MCF 10A (cell line): ENCODE measurements at regions not wholly inside any gene's neighbourhood (a gene's known extent, or its start where the extent isn't known, plus 50 kb on each side); places are given as distances from the start of the nearest gene placed in this dataset.

Experiments
- BruUV-seq: library from RNA; stranded (reverse); fragments of 400-500 nt; replicated peaks from 2 replicates; lab custom pipeline; 2021; lab: Mats Ljungman, UMichigan
- CTCF ChIA-PET: fragments of 300-600 bp; sonication (Branson Sonifier 250); formaldehyde crosslinking; extraction: SDS; loops from one replicate; lab custom pipeline; 2021; ENCODE audit warnings: antibody characterized with exemption, inconsistent platforms; lab: Yijun Ruan, JAX
- POLR2A ChIA-PET: fragments of 300-600, 350-650 bp; sonication (Branson Sonifier 250); formaldehyde crosslinking; extraction: SDS; loops from one replicate; lab custom pipeline; 2020; ENCODE audit warnings: antibody characterized with exemption, inconsistent platforms; lab: Yijun Ruan, JAX
- DNase-seq: peaks from one replicate; pipeline ENCODE4 v3.0.0-alpha.2; 2018; ENCODE audit not compliant: unreplicated experiment
- H3K27ac Mint-ChIP-seq: one replicate; pipeline ENCODE4 v1.8.0; 2022; ENCODE audit warnings: mild to moderate bottlenecking, low read depth, mixed read lengths; ENCODE audit not compliant: unreplicated experiment
- H3K27me3 Mint-ChIP-seq: one replicate; pipeline ENCODE4 v1.8.0; 2022; ENCODE audit warnings: mixed read lengths; ENCODE audit not compliant: insufficient read depth, unreplicated experiment
- H3K36me3 Mint-ChIP-seq: one replicate; pipeline ENCODE4 v1.8.0; 2022; ENCODE audit warnings: mild to moderate bottlenecking, moderate library complexity, mixed read lengths; ENCODE audit not compliant: insufficient read depth, unreplicated experiment
- H3K4me1 Mint-ChIP-seq: one replicate; pipeline ENCODE4 v1.8.0; 2022; ENCODE audit warnings: mixed read lengths; ENCODE audit not compliant: insufficient read depth, unreplicated experiment
- H3K4me3 Mint-ChIP-seq: one replicate; pipeline ENCODE4 v1.8.0; 2022; ENCODE audit warnings: mild to moderate bottlenecking, moderate library complexity, mixed read lengths; ENCODE audit not compliant: unreplicated experiment
- H3K9me3 Mint-ChIP-seq: one replicate; pipeline ENCODE4 v1.8.0; 2022; ENCODE audit warnings: mixed read lengths; ENCODE audit not compliant: unreplicated experiment
- CTCF ChIP-seq: fragments of 200-600 bp; IDR thresholded peaks from one replicate; pipeline ENCODE4 v1.8.0; 2022; ENCODE audit warnings: antibody characterized with exemption, mild to moderate bottlenecking; ENCODE audit not compliant: unreplicated experiment
- intact Hi-C: fragments of 100-400 bp; cut with micrococcal nuclease; formaldehyde crosslinking; loops from 2 replicates; pipeline ENCODE4 v1.14.1; 2022

GRCh38 chr13:40180776-40181175 lies 485.7 kb downstream of the FOXO1 start:
- Mint-ChIP-seq H3K36me3 (peaks cover 6% of the 10 kb centered on the region), H3K4me3 (no peak overlapping the region), H3K4me1 (peaks cover 32% of the 10 kb centered on the region), H3K27ac (peak overlapping the region; percentile 79), H3K9me3 (no peaks in the 10 kb centered on the region), H3K27me3 (no peaks in the 10 kb centered on the region)
- TF ChIP-seq CTCF: no peak
- no TSS peak for BruUV-seq
- CTCF ChIA-PET: interaction anchor here (0.6 to 1.2 kb wide), 4 partner anchors 10 to 125 kb away, joined by 3 read pairs; no protein-coding TSS in a partner anchor
- POLR2A ChIA-PET: interaction anchor here (0.7 to 1.3 kb wide), 4 partner anchors 10 to 67 kb away, joined by 3 to 6 read pairs (median 4); no protein-coding TSS in a partner anchor
- no peak for DNase-seq
- intact Hi-C loops: no loop called here

- peak overlapping the region; percentile 79 for H3K27ac Mint-ChIP-seq
- ChIA-PET POLR2A (interaction anchor here (0.6 to 1.7 kb wide), 8 partner anchors 9 to 595 kb away, joined by 3 to 9 read pairs (median 4); no protein-coding TSS in a partner anchor), CTCF (interaction anchor here (1.2 kb wide), 1 partner anchor 9 kb away, joined by 3 read pairs; no protein-coding TSS in a partner anchor)
These were observed 485.1 kb downstream of the FOXO1 start for GRCh38 chr13:40181203-40181845.

GRCh38 chr13:40182591-40182990 lies 483.9 kb downstream of the FOXO1 start:
- intact Hi-C loops: no loop called here
- Mint-ChIP-seq H3K27me3 (no peaks in the 10 kb centered on the region), H3K27ac (no peak overlapping the region), H3K4me1 (peaks cover 26% of the 10 kb centered on the region), H3K4me3 (no peak overlapping the region), H3K9me3 (no peaks in the 10 kb centered on the region), H3K36me3 (peaks cover 13% of the 10 kb centered on the region)
- DNase-seq: no peak
- BruUV-seq: no TSS peak
- ChIA-PET CTCF (interaction anchor here (0.7 kb wide), 1 partner anchor 366 kb away, joined by 5 read pairs; no protein-coding TSS in a partner anchor), POLR2A (interaction anchor here (0.6 to 1.7 kb wide), 7 partner anchors 8 to 240 kb away, joined by 3 to 9 read pairs (median 3); no protein-coding TSS in a partner anchor)
- TF ChIP-seq CTCF: no peak

More at GRCh38 chr13:40181203-40181845, 485.1 kb downstream of the FOXO1 start:
- intact Hi-C loops: no loop called here
- TF ChIP-seq CTCF: no peak
- H3K9me3 Mint-ChIP-seq: no peaks in the 10 kb centered on the region
- no peak overlapping the region for H3K4me3 Mint-ChIP-seq
- H3K27me3 Mint-ChIP-seq: no peaks in the 10 kb centered on the region
- peaks cover 11% of the 10 kb centered on the region for H3K36me3 Mint-ChIP-seq
- peaks cover 27% of the 10 kb centered on the region for H3K4me1 Mint-ChIP-seq
- DNase-seq: peak; percentile 60
- no TSS peak for BruUV-seq

GRCh38 chr13:40185414-40185813 lies 481.0 kb downstream of the FOXO1 start:
- H3K27ac Mint-ChIP-seq: no peak overlapping the region
- H3K27me3 Mint-ChIP-seq: no peaks in the 10 kb centered on the region
- BruUV-seq: no TSS peak
- DNase-seq: no peak
- H3K9me3 Mint-ChIP-seq: no peaks in the 10 kb centered on the region
- H3K36me3 Mint-ChIP-seq: peaks cover 21% of the 10 kb centered on the region
- H3K4me1 Mint-ChIP-seq: peaks cover 41% of the 10 kb centered on the region
- ChIA-PET POLR2A (interaction anchor here (1.3 to 2.2 kb wide), 3 partner anchors 11 to 88 kb away, joined by 3 to 12 read pairs (median 3); no protein-coding TSS in a partner anchor), CTCF (interaction anchor here (0.7 to 1.0 kb wide), 3 partner anchors 11 to 384 kb away, joined by 3 to 4 read pairs (median 3); no protein-coding TSS in a partner anchor)
- TF ChIP-seq CTCF: no peak
- no peak overlapping the region for H3K4me3 Mint-ChIP-seq
- intact Hi-C loops: no loop called here
